ENCODE measurements at regions not wholly inside any gene's neighbourhood (a gene's known extent, or its start where the extent isn't known, plus 50 kb on each side); places are given as distances from the start of the nearest gene placed in this dataset.
"Not testable (repeated sequence)": the region's sequence is repeated elsewhere in the genome, so short reads cannot be mapped to it uniquely, and the experiment has no call there.

- not testable (repeated sequence) for TF ChIP-seq CTCF (IDR thresholded peaks at IDR 0.05; ENCODE audit: low read depth, low read length); POLR2A (IDR thresholded peaks at IDR 0.05; ENCODE audit: extremely low read depth, insufficient read length); MYC (IDR thresholded peaks at IDR 0.05; ENCODE audit: low read depth, low read length); MAX (IDR thresholded peaks at IDR 0.05; ENCODE audit: low read depth, low read length)
Observed at GRCh38 chr6:92083914-92084313, 1335.4 kb downstream of the EPHA7 start.
